ENCODE measurements at regions not wholly inside any gene's neighbourhood (a gene's known extent, or its start where the extent isn't known, plus 50 kb on each side); places are given as distances from the start of the nearest gene placed in this dataset.

GRCh38 chr11:129749141-129749540 is 66.5 kb upstream of the TMEM45B start:
- Histone ChIP-seq H3K9ac (replicated peaks; ENCODE audit: extremely low read depth, insufficient read depth, low read length) (no peak overlapping the region), H3K9me3 (replicated peaks; ENCODE audit: control insufficient read depth, insufficient read depth, low read length) (no peaks in the 10 kb centered on the region), H3K4me1 (ENCODE audit: control insufficient read depth, extremely low read depth, insufficient read depth, low read length) (no peaks in the 10 kb centered on the region), H3K79me2 (ENCODE audit: control insufficient read depth, insufficient read depth, low read length) (no peaks in the 10 kb centered on the region), H4K20me1 (replicated peaks; ENCODE audit: control insufficient read depth, extremely low read depth, insufficient read depth, low read length) (no peaks in the 10 kb centered on the region), H3K9me1 (replicated peaks; ENCODE audit: control insufficient read depth, extremely low read depth, insufficient read depth, low read length) (no peaks in the 10 kb centered on the region), H3K4me3 (replicated peaks in 1 of 3; ENCODE audit: insufficient read depth in 1 of 3, low read depth in 1 of 3, low read length in 3 of 3) (no peak overlapping the region), H2AFZ (ENCODE audit: low read depth, low read length) (no peak overlapping the region), H3K36me3 (ENCODE audit: control insufficient read depth in 2 of 2, extremely low read depth in 1 of 2, insufficient read depth in 2 of 2, low read length in 2 of 2) (no peaks in the 10 kb centered on the region), H3K27me3 (ENCODE audit: control insufficient read depth in 2 of 2, insufficient read depth in 2 of 2, low read length in 2 of 2) (peaks cover 0 to 4% of the 10 kb centered on the region in 2 experiments), H3K4me2 (ENCODE audit: insufficient read depth, low read length) (no peak overlapping the region), H3K27ac (ENCODE audit: insufficient read depth, low read depth, low read length) (no peak overlapping the region)
- FAIRE-seq (no peak), DNase-seq (ENCODE audit: low read depth, low spot score) (no peak)
- TF ChIP-seq MYC (IDR thresholded peaks at IDR 0.05; ENCODE audit: low read depth, low read length): no peak
- TF ChIP-seq MAX (IDR thresholded peaks at IDR 0.05; ENCODE audit: insufficient read depth, insufficient read length): no peak
- TF ChIP-seq GATA2 (IDR thresholded peaks at IDR 0.05; ENCODE audit: insufficient read depth, insufficient read length, low read depth, low read length): no peak
- TF ChIP-seq JUN (IDR thresholded peaks at IDR 0.05; ENCODE audit: borderline replicate concordance, insufficient read depth, insufficient read length, low read depth): no peak
- TF ChIP-seq EZH2 (IDR thresholded peaks at IDR 0.05; ENCODE audit: borderline replicate concordance, low read depth, low read length, severe bottlenecking): no peak
- TF ChIP-seq, protein P1, sequence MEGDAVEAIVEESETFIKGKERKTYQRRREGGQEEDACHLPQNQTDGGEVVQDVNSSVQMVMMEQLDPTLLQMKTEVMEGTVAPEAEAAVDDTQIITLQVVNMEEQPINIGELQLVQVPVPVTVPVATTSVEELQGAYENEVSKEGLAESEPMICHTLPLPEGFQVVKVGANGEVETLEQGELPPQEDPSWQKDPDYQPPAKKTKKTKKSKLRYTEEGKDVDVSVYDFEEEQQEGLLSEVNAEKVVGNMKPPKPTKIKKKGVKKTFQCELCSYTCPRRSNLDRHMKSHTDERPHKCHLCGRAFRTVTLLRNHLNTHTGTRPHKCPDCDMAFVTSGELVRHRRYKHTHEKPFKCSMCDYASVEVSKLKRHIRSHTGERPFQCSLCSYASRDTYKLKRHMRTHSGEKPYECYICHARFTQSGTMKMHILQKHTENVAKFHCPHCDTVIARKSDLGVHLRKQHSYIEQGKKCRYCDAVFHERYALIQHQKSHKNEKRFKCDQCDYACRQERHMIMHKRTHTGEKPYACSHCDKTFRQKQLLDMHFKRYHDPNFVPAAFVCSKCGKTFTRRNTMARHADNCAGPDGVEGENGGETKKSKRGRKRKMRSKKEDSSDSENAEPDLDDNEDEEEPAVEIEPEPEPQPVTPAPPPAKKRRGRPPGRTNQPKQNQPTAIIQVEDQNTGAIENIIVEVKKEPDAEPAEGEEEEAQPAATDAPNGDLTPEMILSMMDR (IDR thresholded peaks at IDR 0.05; ENCODE audit: extremely low read depth in 1 of 2, insufficient read depth in 1 of 2, low read depth in 1 of 2, low read length in 2 of 2): no peak
- no peak for TF ChIP-seq POLR2A (IDR thresholded peaks at IDR 0.05; ENCODE audit: low read depth, low read length)
- no peak for TF ChIP-seq POLR2AphosphoS5 (IDR thresholded peaks at IDR 0.05; ENCODE audit: insufficient read depth, low read depth, low read length)
- no peak for TF ChIP-seq FOS (IDR thresholded peaks at IDR 0.05; ENCODE audit: borderline replicate concordance, insufficient read depth, low read length)
- intact Hi-C loops (cut with micrococcal nuclease) (no loop called here), dilution Hi-C loops (cut with MboI; ENCODE audit: extremely low pct_ligation_motif_present, low sequenced_read_pairs) (no loop called here)
- BruUV-seq (replicated peaks): no TSS peak
- POLR2A ChIA-PET: no interaction called here
- CTCF ChIA-PET: interaction anchor here (1.2 to 3.7 kb wide), 3 partner anchors 373 to 386 kb away, joined by 5 to 43 read pairs (median 11); partner anchors contain the start of gene BARX2

Data from endothelial cell of umbilical vein (primary cell).